Choroid plexus epithelial cell (primary cell): ENCODE measurements at regions not wholly inside any gene's neighbourhood (a gene's known extent, or its start where the extent isn't known, plus 50 kb on each side); places are given as distances from the start of the nearest gene placed in this dataset.

Source experiments
- DNase-seq: peaks from one replicate; pipeline ENCODE4 v3.0.0-alpha.2; 2010; ENCODE audit warnings: low read depth
- H3K4me3 ChIP-seq: 2 replicates; pipeline ENCODE4 v1.5.1; 2011; ENCODE audit warnings: low read depth, mild to moderate bottlenecking, control low read depth, low read length, moderate library complexity
- CTCF ChIP-seq: conservative IDR thresholded peaks from 2 replicates; pipeline ENCODE4 v1.5.1; 2011; ENCODE audit warnings: low read depth, mild to moderate bottlenecking, control low read depth, inconsistent platforms, low read length, moderate library complexity

GRCh38 chr9:82567953-82568352 is 495.0 kb downstream of the RASEF start:
- no peak for DNase-seq
- no peak for TF ChIP-seq CTCF
- no peak overlapping the region for H3K4me3 ChIP-seq

GRCh38 chr9:82570226-82570625 is 492.7 kb downstream of the RASEF start:
- no peak overlapping the region for H3K4me3 ChIP-seq
- TF ChIP-seq CTCF: peak; percentile 31
- no peak for DNase-seq

- no peak for DNase-seq
- no peak for TF ChIP-seq CTCF
- no peak overlapping the region for H3K4me3 ChIP-seq
Measured at GRCh38 chr9:82571540-82571939, 491.4 kb downstream of the RASEF start.

- TF ChIP-seq CTCF: no peak
- H3K4me3 ChIP-seq: no peak overlapping the region
- DNase-seq: no peak
Measured at GRCh38 chr9:82572146-82572545, 490.8 kb downstream of the RASEF start.

GRCh38 chr9:82574911-82575310 is 488.0 kb downstream of the RASEF start:
- H3K4me3 ChIP-seq: no peak overlapping the region
- no peak for TF ChIP-seq CTCF
- DNase-seq: no peak

GRCh38 chr9:82580921-82581320 is 482.0 kb downstream of the RASEF start:
- no peak for DNase-seq
- no peak overlapping the region for H3K4me3 ChIP-seq
- no peak for TF ChIP-seq CTCF

- TF ChIP-seq CTCF: no peak
- no peak overlapping the region for H3K4me3 ChIP-seq
- no peak for DNase-seq
Measured at GRCh38 chr9:82581516-82581915, 481.4 kb downstream of the RASEF start.
